Activated CD4-positive, alpha-beta T cell treated with anti-CD3 and anti-CD28 coated beads, Interleukin-2, amount 50 U/mL, for 1 hour (primary cell): ENCODE measurements at regions not wholly inside any gene's neighbourhood (a gene's known extent, or its start where the extent isn't known, plus 50 kb on each side); places are given as distances from the start of the nearest gene placed in this dataset.

Experiments used
- DNase-seq: peaks from one replicate; pipeline ENCODE4 v3.0.0-alpha.2; 2020

DNA sequence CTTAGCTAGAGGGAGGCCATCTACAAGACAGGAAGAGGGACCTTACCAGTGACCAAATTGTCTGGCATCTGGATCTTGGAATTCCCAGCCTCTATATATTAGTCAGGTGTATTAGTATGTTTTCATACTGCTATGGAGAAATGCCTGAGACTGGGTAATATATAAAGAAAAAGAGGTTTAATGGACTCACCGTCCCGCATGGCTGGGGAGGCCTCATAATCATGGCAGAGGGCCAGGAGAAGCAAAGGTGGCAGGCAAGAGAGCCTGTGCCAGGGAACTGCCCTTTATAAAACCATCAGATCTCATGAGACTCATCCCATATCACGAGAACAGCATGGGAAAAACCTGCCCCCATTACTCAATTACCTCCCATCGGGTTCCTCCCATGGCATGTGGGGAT, 500.2 kb downstream of the SHISA9 start:
- no peak for DNase-seq

DNA sequence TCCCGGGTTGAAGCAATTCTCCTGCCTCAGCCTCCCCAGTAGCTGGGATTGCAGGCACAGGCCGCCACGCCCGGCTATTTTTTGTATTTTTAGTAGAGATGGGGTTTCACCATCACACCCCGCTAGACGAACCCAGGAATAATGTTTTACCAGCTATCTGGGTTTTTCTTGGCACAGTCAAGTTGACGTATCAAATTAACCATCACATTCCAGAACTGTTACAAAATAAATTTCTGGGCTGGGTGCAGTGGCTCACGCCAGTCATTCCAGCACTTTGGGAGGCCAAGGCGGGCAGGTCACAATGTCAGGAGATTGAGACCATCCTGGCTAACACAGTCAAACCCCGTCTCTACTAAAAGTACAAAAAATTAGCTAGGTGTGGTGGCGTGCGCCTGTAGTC, 501.2 kb downstream of the SHISA9 start:
- no peak for DNase-seq

DNA sequence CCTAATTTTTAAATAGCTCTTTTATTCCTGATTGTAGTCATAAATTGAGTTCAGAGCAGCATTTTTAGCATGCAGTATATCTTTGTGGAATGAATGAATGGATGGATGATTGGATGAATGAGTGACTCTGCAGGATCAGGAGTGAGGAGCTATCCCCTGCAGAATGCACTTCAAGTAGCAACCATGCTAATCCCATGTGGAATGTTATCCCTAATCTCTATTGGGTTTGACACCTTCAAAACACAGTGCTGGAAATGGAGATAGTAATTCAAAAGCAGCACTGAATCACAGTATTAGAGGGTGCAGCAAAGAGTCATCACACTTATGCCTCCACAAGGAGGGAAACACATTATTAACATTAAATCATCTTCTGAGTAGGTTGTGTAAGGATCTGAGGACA, 501.9 kb downstream of the SHISA9 start:
- DNase-seq: no peak

DNA sequence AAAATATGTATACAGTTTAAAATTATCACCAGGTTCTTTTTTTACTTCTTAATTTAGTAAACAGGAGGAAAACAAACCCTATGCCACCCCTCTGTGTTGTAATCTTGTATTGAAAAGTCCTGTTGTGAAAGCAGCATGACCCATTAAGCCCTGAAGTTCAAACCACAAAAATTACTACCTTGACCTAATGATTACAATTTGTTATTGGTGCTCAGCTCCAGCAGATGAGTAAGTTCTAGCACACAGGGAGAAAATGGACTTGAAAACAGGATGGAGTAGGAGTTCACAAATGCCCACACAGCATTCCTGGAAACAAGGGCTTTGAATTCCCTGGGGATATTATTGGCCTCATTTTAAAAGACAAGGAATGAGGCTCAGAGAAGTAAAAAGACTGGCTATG, 505.8 kb upstream of the ERCC4 start:
- DNase-seq: no peak

DNA sequence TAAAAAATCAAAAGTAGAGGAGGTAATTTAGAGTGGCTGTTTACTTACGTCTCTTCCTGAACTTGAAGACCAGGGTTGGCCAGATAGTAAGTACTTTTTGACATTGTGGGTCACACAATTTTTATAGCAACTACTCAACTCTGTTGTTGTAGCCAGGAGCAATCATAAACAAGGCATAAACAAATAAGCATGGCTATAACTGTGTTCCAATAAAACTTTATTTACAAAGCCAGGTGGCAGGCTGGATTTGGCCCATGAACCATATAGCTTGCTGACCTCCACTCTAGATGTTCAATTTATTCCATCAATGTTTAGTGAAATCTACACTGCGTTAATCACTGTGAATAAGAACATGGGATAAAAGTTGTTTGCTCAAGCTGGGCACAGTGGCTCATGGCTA, 500.4 kb upstream of the ERCC4 start:
- DNase-seq: no peak

DNA sequence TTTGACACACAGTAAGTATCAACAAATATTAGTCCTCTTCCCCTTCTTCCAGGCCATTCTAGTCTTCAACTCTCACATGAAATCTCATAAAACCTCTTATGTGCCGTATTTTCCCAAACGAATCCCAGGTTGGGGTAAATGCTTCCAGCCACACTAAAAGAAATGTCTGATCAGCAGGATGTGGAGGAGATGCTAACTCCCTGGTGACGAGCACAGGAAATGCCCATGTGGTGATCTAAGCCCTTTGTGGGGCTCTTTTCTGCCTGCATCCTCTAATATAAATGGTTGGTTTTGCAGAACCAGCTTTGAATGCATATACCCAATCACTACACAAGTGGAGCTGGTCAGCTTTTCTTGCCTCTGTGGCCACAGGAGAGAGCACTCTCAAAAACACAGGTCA, 498.2 kb upstream of the ERCC4 start:
- no peak for DNase-seq

DNA sequence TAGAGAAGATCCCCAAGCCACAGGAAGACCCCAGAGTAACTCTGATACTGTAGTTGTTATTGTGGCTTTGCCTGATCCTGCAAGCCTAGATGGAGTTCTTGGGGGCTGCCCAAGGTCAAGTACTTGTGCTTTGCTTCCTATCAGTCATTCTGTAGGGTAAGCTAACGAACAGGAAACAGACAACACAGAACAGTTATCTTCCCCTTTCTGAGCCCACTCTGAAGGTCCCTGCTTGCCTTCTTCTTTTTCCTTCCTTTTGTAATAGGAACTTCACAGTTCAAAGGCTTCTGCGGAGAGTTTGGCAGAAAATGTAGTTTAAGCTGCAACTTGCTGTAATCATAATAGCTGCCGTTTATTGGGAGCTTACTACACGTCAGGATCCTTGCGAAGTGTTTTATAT, 494.1 kb upstream of the ERCC4 start:
- DNase-seq: no peak

DNA sequence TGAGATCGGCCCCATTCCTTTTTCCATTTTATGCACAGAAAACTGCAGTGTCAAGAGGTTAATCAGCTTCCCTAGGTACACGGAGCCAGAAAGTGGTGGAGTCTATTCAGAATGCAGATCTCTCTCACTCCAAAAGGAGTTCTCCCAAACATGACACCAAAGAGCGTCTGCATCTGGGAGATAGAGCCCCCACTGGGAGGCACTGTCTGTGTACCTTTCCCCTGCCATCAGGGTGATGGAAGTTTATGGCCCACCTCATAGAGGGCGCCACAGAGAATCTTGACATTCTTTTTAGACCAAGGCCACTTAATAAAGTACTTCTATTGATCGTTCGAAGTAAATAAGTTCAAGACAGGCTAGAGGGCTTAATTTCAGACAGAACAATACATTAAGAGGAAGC, 493.7 kb upstream of the ERCC4 start:
- no peak for DNase-seq

DNA sequence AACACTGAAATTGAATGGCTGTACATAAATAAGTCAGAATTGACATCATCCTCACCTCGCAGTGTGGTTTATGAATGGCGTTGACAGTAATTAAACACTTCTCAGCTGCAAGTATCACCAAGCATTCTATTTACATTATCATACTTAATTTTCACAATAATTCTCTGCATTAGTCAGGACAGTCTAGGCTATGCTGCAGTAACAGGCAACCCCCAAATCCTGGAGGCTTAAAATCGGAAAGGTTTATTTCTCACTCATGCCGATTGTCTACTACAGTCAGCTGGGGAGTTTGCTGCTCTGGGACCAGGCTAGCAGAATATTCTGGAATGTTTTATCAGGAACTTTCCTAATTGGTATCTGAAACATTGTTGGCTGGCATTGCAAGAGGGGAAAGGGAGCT, 493.2 kb upstream of the ERCC4 start:
- DNase-seq: no peak

DNA sequence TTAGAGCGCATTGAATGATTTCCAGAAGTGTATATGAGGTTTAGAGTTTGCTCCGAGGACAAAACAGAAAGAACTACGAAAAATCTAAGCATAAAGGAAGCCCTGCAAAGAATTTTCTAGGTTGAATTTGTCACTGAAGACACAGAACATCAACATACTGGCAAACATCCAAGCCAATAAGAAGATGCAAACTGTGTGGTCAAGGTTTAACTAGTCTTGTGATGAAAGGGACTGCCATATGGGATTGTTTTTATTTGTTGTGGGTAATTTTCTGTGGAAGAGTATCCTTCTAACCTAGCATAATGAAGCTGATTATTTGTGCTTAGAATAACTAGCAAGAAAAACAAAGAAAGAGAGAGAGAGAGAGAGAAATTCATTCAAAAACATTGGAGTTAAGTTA, 492.0 kb upstream of the ERCC4 start:
- DNase-seq: no peak

DNA sequence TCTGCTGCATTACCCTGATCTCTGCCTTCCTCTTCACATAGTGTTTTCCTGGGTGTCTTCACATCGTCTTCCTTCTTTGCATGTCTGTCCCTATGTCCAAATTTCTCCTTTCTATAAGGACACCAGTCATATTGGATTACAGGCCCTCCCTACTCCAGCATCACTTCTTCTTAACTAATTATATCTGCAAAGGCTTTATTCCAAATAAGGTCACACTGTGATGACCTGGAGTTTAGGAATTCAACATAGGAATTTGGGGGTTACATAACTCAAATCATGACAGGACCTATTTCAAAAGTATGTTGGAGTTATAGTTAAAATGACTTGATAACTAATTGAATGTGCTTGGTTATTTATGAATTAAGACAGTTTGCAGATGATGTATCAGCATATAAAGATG, 490.5 kb upstream of the ERCC4 start:
- no peak for DNase-seq

DNA sequence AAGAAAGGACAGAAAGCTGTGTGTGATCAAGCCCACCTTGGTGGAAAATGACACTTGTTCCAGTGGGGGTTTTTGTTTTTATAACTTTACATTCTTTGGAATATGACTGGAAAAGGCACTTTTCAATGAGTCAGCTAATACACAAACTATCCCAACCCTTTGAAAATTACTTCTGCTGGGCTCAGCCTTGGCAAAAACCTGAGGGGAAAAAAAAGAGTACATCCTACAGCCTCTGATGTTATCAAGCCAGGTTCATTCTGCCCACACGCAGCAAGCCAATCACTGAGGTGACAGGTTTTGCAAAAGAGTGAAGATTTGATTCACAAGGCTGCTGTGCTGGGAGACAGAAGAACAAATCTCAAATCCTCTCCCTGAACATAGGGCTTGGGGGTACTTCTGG, 484.5 kb upstream of the ERCC4 start:
- DNase-seq: no peak

DNA sequence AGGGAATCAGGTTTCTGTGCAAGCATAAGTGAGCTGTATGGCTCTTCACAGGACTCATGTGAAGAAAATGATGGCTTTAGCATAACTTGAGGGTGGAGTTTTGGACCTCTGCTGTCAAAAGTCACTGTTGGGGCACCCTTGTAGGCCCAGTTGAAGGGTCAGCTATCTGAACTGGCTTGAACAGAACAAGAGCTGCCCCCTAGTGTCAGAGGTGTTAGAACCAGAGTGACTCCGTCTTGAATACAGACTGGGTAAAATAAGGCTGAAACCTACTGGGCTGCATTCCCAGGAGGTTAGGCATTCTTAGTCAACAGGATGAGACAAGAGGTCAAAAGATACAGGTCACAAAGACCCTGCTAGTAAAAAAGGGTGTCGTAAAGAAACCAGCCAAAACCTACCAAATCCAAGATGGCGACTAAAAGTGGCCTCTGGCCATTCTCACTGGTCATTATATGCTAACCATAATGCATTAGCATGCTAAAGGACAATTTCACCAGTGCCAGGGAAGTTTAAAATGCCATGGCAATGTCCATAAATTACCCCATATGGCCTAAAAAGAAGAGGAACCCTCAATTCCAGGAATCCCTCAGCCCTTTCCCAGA, 484.0 kb upstream of the ERCC4 start:
- no peak for DNase-seq

DNA sequence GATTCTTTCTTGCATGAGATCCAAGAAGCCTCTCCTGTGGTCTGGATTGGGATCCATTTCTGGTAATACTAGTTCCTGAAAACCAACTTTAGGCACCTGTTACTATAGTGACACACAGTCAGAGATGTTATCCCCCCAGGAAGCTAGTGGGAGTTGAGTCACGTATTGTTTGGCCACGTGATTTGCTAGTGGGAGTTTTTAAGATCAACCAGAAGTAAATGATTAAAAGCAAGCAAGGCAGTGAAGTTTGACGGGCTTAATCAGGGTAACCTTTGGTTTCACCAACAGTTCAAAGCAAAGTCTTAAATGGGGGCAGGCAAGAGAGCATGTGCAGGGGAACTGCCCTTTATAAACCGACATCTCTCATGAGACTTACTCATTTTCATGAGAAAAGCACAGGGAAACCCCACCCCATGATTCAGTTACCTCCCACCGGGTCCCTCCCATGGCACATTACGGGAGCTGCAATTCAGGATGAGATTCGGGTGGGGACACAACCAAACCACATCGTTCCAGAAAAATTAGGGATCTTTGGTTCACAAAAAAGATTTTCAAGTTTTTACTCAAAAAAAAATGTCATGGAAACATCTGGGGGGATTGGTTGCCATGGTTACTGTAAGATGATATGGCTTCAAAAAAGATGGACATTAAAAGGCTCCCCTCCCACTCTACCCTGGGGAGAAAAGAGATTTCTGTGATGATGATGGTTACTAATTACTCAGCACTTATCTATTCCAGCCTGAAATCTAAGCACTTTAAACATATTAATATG, 483.1 kb upstream of the ERCC4 start:
- DNase-seq: no peak

DNA sequence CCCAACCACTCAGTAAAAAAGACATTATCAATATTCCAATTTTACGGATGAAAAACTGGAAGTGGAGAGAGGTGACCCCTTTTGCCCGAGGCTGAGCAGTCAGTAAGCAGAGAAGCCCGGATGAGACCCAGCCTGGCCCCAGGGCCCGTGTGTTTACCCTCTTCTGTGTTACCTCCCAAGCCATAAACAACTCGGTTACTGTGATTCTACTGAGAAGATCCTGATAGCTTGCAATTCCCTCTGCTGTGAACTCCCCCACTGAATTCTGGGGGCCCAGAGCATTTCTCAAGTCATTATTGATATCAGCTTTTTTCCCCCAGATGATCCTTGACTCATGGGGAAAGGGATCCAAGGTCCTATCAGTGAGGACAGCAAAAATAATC, 482.6 kb upstream of the ERCC4 start:
- DNase-seq: no peak

DNA sequence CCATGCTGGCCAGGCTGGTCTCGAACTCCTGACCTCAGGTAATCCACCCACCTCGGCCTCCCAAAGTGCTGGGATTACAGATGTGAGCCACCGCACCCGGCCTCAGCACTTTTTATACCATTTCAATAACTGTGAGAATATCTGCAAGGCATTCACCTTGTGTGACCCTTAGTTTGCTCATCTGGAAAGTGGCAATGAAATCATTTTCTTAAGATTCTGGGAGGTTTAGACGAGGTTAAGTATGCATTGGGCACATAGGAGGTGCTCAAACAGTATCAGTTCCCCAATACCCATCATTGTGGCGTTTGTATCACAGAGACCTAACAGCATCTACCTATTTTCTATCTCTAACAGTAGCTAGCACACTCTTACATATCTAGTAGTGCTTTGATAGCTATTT, 481.9 kb upstream of the ERCC4 start:
- DNase-seq: no peak

DNA sequence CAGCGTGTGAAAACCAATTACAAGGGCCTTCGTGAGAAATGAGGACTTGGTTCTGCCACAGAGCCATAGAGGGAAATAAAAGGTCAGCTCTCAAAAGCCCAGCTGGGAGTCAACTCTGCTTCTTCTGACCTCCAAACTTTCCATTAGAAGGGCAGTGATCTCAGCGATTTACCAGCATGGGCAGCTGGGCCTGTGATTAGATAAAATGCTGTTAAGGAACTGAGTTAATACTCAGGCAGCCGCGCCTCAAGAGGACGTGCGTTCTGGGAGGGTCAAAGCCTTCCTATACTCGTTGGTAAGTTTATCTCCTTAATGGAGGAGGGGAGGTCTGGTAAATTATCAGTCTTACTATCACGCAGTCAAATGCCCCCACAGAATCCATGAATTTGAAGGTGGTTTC, 480.2 kb upstream of the ERCC4 start:
- DNase-seq: no peak

DNA sequence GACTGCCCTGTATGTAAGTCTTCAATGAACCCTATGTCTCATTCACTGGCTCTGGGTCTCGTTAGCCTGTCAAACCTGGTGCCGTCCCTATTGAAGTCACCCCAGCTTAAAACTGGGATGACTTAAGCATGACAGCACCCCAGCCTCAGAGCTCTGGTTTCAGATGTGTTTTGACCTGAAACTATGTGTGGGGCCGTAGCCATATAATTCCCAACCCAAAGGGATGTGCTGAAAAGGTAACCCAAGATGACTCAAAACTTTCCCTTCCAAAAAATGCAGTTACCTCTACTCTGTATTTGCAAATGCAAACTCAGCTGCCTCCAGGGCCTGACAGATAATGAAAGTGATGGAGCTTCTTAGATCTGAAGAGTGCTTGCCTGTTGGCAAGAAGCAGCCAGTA, 478.3 kb upstream of the ERCC4 start:
- DNase-seq: no peak

DNA sequence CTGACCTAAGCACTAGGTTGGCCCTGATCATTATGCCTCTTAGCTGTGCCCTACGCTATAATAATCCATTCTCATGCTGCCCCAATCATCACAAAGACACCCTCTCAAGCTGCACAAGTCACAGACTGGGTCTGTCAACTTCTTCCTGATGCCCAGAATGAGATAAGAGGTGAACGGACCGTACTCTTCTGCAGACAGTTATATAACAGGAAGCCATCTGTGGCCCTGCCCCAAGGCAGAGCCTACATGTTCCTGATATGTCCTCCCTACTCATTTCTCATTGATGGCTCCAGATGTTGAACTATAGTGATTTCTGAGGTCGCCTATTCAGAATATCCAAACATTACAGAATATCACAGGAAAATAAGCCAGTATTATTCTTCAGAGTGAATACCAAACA, 471.6 kb upstream of the ERCC4 start:
- no peak for DNase-seq

DNA sequence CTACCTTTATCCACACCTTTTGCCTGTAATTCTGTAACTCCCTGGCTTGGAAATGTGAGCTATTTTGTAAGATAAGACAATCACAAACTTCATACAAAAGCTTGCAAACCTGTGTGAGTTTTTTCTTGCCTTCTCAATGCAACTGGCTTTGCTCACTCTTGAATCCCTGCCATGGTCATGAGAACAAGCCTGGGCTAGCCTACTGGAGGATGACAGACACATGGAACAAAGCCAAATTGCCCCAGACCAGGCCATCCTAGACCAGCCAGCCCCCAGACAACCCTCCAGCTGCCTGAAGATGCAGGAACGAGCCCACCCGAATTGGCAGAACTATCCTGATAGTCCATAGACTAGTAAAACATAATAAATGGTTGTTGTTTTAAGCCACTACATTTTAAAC, 466.6 kb upstream of the ERCC4 start:
- DNase-seq: no peak

DNA sequence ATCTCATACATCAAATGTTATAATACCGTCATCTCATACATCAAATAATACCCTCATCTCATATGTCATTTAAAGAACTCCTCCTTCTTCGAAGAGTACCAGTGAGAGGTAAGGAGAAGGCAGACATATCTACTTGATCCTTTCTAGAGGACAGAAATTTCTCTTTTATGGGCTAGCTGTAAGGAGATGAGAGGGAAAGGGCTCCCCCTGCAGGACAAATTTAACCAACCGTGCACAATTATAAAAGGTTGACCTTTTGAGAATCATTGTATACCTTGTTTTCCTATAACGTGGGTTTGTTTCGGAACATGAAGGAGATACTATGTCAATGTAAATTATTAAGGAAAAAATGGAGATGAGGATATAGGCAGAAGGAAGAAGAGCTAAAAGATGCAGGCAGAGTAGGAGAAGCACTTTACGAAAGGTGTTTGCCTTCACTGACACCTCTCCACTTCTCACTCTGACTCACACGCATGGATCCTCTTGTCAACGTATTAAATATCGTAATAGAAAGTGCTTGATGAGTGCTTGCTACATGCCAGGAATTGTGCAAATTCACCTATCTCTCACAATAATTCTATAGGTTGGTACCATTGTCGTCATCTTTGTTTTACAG, 465.9 kb upstream of the ERCC4 start:
- DNase-seq: no peak

DNA sequence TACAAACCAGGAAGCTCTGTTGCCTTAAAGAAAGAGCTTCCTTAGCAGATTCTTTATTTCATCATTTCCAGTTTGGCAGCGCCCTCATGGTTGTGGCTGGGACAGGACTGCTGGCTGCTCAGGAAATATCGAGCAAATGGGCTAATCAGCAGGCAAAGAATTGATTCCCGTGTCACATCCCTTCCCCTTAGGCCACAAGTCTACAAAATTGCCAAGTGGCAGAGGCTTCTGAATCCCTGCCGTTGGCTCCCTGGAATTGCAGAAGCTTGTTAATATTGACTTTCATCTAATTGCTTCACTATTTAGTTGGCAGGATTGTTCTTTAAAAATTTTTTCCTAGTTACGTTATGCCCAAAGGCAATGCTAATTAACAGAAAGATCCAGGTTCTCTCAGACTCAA, 456.3 kb upstream of the ERCC4 start:
- DNase-seq: no peak

DNA sequence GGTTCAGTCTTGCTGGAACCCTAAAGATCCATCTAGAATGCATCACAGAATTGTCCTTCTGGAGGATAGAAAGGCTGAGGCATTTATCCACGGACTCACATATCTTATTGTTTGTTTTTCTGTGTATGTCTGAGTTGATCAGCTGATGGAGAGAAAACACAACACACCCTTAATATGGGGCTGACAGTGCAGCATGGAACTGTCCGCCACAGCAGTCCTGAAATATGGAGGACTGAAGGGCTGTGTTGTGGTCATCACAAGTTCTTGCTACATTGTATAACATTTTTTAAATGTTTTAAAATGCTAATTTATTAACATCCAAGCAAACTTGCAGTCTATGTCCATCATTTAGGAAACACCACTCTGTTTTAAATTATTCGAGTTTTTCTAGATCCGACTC, 448.9 kb upstream of the ERCC4 start:
- DNase-seq: no peak

DNA sequence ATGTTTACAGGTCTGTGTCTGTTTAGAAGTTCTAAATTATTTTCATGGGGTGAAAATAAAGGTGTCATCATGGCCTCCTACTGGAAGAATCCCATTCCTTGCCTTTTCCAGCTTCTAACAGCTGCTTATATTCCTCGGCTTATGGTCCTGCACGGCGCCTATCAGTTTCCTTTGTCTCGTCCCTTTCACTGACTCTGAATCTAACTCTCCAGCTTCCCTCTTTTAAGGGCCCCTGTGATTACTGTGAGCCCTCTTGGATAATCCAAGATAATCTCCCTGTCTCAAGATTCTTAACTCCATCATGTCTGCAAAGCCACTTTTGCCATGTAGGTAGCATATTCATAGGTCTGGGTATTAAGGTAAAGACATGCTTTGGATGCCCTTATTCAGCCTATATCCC, 441.0 kb upstream of the ERCC4 start:
- DNase-seq: no peak

DNA sequence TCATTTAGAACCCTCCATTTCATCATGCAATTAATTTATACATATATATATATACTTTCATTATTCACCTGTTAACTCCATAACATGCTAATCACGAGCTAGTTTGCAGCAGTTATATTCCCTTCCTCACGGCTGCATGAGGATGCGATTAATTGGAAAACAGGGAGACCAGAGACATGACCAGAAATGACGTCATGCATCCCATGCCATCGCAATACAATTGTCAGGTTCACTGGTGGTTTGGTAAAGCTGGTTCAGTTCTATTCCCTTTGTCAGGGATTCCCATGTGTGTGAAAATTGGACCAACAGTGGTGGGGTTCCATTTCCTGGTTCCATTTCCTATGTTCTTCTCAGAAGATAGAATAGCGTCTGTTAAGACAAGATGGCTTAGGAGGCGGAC, 440.4 kb upstream of the ERCC4 start:
- no peak for DNase-seq
